ENCODE measurements at regions not wholly inside any gene's neighbourhood (a gene's known extent, or its start where the extent isn't known, plus 50 kb on each side); places are given as distances from the start of the nearest gene placed in this dataset.

DNA sequence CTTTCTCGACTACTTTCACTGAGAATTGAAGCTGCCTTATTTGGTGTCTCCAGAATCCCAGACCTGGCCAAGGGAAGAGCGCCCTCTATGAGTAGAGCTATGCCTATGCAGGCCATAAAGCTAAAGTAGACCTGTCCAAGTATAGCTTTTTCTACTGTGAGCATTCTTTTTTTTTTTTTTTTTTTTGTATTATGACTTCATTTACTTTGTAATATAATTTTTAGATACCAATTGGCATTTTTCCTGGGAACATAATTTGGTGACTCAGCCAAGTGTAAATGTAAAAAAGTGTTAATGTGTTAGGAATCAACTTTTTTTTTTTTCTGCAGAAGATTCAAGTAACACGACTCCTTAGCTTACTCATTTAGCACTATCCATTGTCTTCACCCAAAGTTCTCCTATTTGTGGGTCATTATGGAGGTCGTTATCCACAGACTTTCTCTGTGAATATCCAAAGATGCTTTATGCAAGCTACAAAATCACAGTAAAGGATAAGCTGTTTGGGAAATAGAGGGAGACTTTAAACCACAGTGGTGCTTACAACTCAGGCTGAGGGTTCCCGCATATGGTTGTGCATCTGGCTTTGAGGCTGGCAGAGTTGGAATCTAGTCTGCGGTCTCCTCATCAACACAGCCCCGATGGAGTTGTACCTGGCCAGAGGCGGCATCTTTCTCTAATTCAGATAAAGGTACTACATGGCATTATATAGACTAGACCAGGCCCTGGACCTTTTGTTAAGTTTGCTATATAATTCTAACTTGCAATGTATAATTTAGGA is 1040.2 kb upstream of the SORCS1 start:
- TF ChIP-seq, protein P1, sequence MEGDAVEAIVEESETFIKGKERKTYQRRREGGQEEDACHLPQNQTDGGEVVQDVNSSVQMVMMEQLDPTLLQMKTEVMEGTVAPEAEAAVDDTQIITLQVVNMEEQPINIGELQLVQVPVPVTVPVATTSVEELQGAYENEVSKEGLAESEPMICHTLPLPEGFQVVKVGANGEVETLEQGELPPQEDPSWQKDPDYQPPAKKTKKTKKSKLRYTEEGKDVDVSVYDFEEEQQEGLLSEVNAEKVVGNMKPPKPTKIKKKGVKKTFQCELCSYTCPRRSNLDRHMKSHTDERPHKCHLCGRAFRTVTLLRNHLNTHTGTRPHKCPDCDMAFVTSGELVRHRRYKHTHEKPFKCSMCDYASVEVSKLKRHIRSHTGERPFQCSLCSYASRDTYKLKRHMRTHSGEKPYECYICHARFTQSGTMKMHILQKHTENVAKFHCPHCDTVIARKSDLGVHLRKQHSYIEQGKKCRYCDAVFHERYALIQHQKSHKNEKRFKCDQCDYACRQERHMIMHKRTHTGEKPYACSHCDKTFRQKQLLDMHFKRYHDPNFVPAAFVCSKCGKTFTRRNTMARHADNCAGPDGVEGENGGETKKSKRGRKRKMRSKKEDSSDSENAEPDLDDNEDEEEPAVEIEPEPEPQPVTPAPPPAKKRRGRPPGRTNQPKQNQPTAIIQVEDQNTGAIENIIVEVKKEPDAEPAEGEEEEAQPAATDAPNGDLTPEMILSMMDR (IDR thresholded peaks at IDR 0.05; ENCODE audit: poor library complexity) = peak; percentile 76
- TF ChIP-seq EZH2 (IDR thresholded peaks at IDR 0.05; ENCODE audit: borderline replicate concordance) = no peak
- TF ChIP-seq EZH2phosphoT487 (IDR thresholded peaks at IDR 0.05; ENCODE audit: low read depth, severe bottlenecking, unreplicated experiment) = no peak
